Cerebellar nuclear complex (tissue), 1 donor: ENCODE measurements at regions not wholly inside any gene's neighbourhood (a gene's known extent, or its start where the extent isn't known, plus 50 kb on each side); places are given as distances from the start of the nearest gene placed in this dataset.

Experiments used
- DNase-seq, 2 experiments: peaks; one replicate each; lab custom pipeline; 2025; lab: John Stamatoyannopoulos, UW

GRCh38 chr12:115215544-115215943 lies 531.6 kb upstream of the TBX3 start:
- no peak for DNase-seq

GRCh38 chr12:115213538-115214016 lies 529.6 kb upstream of the TBX3 start:
- DNase-seq, result no peak

GRCh38 chr12:115213118-115213517 lies 529.1 kb upstream of the TBX3 start:
- DNase-seq, result no peak

GRCh38 chr12:115212356-115212755 lies 528.4 kb upstream of the TBX3 start:
- DNase-seq, result no peak

GRCh38 chr12:115210533-115211252 lies 526.7 kb upstream of the TBX3 start:
- no peak for DNase-seq

GRCh38 chr12:115209230-115209629 lies 525.3 kb upstream of the TBX3 start:
- DNase-seq, result no peak

GRCh38 chr12:115208098-115208497 lies 524.1 kb upstream of the TBX3 start:
- no peak for DNase-seq

- DNase-seq, result no peak
Observed at GRCh38 chr12:115207216-115207915, 523.4 kb upstream of the TBX3 start.

- DNase-seq, result no peak
Observed at GRCh38 chr12:115206801-115207200, 522.8 kb upstream of the TBX3 start.

- DNase-seq, result no peak
Observed at GRCh38 chr12:115205755-115206308, 521.9 kb upstream of the TBX3 start.

GRCh38 chr12:115204957-115205754 lies 521.2 kb upstream of the TBX3 start:
- no peak for DNase-seq

- DNase-seq, result no peak
Observed at GRCh38 chr12:115203701-115204100, 519.7 kb upstream of the TBX3 start.

GRCh38 chr12:115201966-115202365 lies 518.0 kb upstream of the TBX3 start:
- DNase-seq, result no peak

GRCh38 chr12:115199831-115200230 lies 515.9 kb upstream of the TBX3 start:
- no peak for DNase-seq

- DNase-seq, result no peak
Observed at GRCh38 chr12:115194857-115195256, 510.9 kb upstream of the TBX3 start.

- DNase-seq, result no peak
Observed at GRCh38 chr12:115194448-115194847, 510.5 kb upstream of the TBX3 start.

- DNase-seq, result no peak
Observed at GRCh38 chr12:115191342-115191741, 507.4 kb upstream of the TBX3 start.

GRCh38 chr12:115190010-115190770 lies 506.2 kb upstream of the TBX3 start:
- DNase-seq, result no peak

GRCh38 chr12:115185506-115185905 lies 501.5 kb upstream of the TBX3 start:
- no peak for DNase-seq

- no peak for DNase-seq
Observed at GRCh38 chr12:115183752-115184151, 499.8 kb upstream of the TBX3 start.

- no peak for DNase-seq
Observed at GRCh38 chr12:115177899-115178298, 493.9 kb upstream of the TBX3 start.
